H1 (cell line): ENCODE measurements at regions not wholly inside any gene's neighbourhood (a gene's known extent, or its start where the extent isn't known, plus 50 kb on each side); places are given as distances from the start of the nearest gene placed in this dataset.

Source experiments
- BACH1 ChIP-seq: IDR thresholded peaks from 2 replicates; pipeline ENCODE4 v1.6.1; 2012; ENCODE audit warnings: low read length, improper control_type of control experiment
- CEBPB ChIP-seq: IDR thresholded peaks from 2 replicates; pipeline ENCODE4 v1.6.1; 2012; ENCODE audit warnings: low read depth, low read length
- GABPA ChIP-seq: IDR thresholded peaks from 2 replicates; pipeline ENCODE4 v1.6.1; 2011; ENCODE audit warnings: mild to moderate bottlenecking, low read length, moderate library complexity, borderline replicate concordance; ENCODE audit not compliant: insufficient read depth
- GTF2F1 ChIP-seq: IDR thresholded peaks from 2 replicates; pipeline ENCODE4 v1.6.1; 2012; ENCODE audit warnings: low read depth, low read length, improper control_type of control experiment, borderline replicate concordance
- JUN ChIP-seq: IDR thresholded peaks from 2 replicates; pipeline ENCODE4 v1.6.1; 2011; ENCODE audit warnings: low read depth, mild to moderate bottlenecking, improper control_type of control experiment, low read length
- KDM5A ChIP-seq: fragments of 200-600 bp; IDR thresholded peaks from 2 replicates; pipeline ENCODE4 v1.7.1; 2012; ENCODE audit warnings: mild to moderate bottlenecking, low read length, inconsistent platforms, mixed read lengths
- RNF2 ChIP-seq: fragments of 200-900, 300-1000 bp; sonication (generic); IDR thresholded peaks from 2 replicates; pipeline ENCODE4 v1.7.1; 2016; ENCODE audit warnings: borderline replicate concordance, low read depth, mild to moderate bottlenecking, antibody characterized with exemption, low read length; ENCODE audit not compliant: poor library complexity, severe bottlenecking; ENCODE audit errors: missing control alignments
- SP4 ChIP-seq: IDR thresholded peaks from 2 replicates; pipeline ENCODE4 v1.6.1; 2012; ENCODE audit warnings: low read length, inconsistent platforms
- SRF ChIP-seq: IDR thresholded peaks from 2 replicates; pipeline ENCODE4 v1.6.1; 2011; ENCODE audit warnings: mild to moderate bottlenecking, low read depth, low read length, moderate library complexity
- TF ChIP-seq, protein P1 (sequence below): fragments of 300-600 bp; sonication (generic); IDR thresholded peaks from 2 replicates; pipeline ENCODE4 v1.7.1; 2012; ENCODE audit warnings: low read length, moderate library complexity, mild to moderate bottlenecking, inconsistent platforms; ENCODE audit not compliant: insufficient replicate concordance

DNA sequence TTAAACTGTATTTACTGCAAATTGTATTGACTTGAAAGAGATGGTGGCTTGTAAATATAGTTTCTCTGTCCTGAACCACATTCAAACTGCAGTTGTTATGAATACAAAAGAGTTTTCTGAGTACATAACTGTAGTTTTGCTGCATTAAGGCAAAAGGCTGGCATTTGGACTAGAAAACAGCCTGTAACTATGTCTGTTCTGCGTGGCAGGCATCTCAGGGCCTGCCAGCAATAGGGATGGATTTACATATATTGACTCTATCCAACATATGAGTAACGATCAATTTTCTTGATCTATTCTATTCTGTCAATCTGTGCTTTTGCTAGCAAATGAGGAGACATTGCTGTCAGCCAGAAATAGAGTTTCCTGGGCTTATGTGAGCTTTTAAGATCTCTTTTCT, 174.6 kb downstream of the TMEM26 start (continued):
- TF ChIP-seq, protein P1, sequence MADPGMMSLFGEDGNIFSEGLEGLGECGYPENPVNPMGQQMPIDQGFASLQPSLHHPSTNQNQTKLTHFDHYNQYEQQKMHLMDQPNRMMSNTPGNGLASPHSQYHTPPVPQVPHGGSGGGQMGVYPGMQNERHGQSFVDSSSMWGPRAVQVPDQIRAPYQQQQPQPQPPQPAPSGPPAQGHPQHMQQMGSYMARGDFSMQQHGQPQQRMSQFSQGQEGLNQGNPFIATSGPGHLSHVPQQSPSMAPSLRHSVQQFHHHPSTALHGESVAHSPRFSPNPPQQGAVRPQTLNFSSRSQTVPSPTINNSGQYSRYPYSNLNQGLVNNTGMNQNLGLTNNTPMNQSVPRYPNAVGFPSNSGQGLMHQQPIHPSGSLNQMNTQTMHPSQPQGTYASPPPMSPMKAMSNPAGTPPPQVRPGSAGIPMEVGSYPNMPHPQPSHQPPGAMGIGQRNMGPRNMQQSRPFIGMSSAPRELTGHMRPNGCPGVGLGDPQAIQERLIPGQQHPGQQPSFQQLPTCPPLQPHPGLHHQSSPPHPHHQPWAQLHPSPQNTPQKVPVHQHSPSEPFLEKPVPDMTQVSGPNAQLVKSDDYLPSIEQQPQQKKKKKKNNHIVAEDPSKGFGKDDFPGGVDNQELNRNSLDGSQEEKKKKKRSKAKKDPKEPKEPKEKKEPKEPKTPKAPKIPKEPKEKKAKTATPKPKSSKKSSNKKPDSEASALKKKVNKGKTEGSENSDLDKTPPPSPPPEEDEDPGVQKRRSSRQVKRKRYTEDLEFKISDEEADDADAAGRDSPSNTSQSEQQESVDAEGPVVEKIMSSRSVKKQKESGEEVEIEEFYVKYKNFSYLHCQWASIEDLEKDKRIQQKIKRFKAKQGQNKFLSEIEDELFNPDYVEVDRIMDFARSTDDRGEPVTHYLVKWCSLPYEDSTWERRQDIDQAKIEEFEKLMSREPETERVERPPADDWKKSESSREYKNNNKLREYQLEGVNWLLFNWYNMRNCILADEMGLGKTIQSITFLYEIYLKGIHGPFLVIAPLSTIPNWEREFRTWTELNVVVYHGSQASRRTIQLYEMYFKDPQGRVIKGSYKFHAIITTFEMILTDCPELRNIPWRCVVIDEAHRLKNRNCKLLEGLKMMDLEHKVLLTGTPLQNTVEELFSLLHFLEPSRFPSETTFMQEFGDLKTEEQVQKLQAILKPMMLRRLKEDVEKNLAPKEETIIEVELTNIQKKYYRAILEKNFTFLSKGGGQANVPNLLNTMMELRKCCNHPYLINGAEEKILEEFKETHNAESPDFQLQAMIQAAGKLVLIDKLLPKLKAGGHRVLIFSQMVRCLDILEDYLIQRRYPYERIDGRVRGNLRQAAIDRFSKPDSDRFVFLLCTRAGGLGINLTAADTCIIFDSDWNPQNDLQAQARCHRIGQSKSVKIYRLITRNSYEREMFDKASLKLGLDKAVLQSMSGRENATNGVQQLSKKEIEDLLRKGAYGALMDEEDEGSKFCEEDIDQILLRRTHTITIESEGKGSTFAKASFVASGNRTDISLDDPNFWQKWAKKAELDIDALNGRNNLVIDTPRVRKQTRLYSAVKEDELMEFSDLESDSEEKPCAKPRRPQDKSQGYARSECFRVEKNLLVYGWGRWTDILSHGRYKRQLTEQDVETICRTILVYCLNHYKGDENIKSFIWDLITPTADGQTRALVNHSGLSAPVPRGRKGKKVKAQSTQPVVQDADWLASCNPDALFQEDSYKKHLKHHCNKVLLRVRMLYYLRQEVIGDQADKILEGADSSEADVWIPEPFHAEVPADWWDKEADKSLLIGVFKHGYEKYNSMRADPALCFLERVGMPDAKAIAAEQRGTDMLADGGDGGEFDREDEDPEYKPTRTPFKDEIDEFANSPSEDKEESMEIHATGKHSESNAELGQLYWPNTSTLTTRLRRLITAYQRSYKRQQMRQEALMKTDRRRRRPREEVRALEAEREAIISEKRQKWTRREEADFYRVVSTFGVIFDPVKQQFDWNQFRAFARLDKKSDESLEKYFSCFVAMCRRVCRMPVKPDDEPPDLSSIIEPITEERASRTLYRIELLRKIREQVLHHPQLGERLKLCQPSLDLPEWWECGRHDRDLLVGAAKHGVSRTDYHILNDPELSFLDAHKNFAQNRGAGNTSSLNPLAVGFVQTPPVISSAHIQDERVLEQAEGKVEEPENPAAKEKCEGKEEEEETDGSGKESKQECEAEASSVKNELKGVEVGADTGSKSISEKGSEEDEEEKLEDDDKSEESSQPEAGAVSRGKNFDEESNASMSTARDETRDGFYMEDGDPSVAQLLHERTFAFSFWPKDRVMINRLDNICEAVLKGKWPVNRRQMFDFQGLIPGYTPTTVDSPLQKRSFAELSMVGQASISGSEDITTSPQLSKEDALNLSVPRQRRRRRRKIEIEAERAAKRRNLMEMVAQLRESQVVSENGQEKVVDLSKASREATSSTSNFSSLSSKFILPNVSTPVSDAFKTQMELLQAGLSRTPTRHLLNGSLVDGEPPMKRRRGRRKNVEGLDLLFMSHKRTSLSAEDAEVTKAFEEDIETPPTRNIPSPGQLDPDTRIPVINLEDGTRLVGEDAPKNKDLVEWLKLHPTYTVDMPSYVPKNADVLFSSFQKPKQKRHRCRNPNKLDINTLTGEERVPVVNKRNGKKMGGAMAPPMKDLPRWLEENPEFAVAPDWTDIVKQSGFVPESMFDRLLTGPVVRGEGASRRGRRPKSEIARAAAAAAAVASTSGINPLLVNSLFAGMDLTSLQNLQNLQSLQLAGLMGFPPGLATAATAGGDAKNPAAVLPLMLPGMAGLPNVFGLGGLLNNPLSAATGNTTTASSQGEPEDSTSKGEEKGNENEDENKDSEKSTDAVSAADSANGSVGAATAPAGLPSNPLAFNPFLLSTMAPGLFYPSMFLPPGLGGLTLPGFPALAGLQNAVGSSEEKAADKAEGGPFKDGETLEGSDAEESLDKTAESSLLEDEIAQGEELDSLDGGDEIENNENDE: no peak
- TF ChIP-seq KDM5A: no peak
- no peak for TF ChIP-seq RNF2
- no peak for TF ChIP-seq CEBPB
- TF ChIP-seq JUN: no peak
- TF ChIP-seq SP4: no peak
- TF ChIP-seq BACH1: no peak
- no peak for TF ChIP-seq GTF2F1
- TF ChIP-seq GABPA: no peak
- TF ChIP-seq SRF: no peak
